ENCODE measurements at regions not wholly inside any gene's neighbourhood (a gene's known extent, or its start where the extent isn't known, plus 50 kb on each side); places are given as distances from the start of the nearest gene placed in this dataset.
"Not testable (repeated sequence)": the region's sequence is repeated elsewhere in the genome, so short reads cannot be mapped to it uniquely, and the experiment has no call there.

GRCh38 chr1:224022249-224022970, 91.5 kb upstream of the FBXO28 start:
- not testable (repeated sequence) for H4K20me1 ChIP-seq (ENCODE audit: control insufficient read depth, extremely low read depth, insufficient read depth, low read length); H3K27me3 ChIP-seq (ENCODE audit: control insufficient read depth, insufficient read depth, low read length); H3K9me3 ChIP-seq (ENCODE audit: control insufficient read depth, insufficient read depth, low read depth, low read length); H3K4me1 ChIP-seq (ENCODE audit: control insufficient read depth, extremely low read depth, insufficient read depth, low read length); DNase-seq (ENCODE audit: low read depth in 2 of 2); H3K4me2 ChIP-seq (ENCODE audit: extremely low read depth, insufficient read depth, low read length); H3K79me2 ChIP-seq (ENCODE audit: control insufficient read depth, insufficient read depth, low read length); H3K36me3 ChIP-seq (ENCODE audit: control insufficient read depth, insufficient read depth, low read length); H3K4me3 ChIP-seq (replicated peaks in 1 of 4; ENCODE audit: control extremely low read depth in 1 of 4, insufficient read depth in 1 of 4, low read depth in 3 of 4, low read length in 4 of 4); H2AFZ ChIP-seq (ENCODE audit: low read length); H3K27ac ChIP-seq (ENCODE audit: insufficient read depth, low read length); H3K9ac ChIP-seq (ENCODE audit: insufficient read depth, low read length)

DNA sequence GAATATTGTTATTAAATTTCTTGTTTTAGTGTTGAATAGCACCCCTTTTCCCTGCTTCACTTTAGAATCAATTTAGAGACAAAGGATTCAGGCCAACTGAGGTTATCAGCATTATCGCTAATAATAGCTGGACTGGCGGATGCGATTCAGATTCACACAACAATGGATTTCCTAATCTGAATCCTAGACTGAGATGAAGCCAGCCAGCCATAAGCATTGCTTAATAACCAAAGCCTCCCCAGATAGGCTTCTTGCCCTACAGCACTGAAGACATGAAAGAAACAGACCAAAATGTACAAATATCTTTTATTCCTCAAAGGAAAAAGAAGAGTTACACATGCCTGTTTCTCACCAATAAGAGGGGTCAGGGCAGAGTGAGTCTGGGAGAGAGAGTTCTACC, 94.0 kb upstream of the FBXO28 start:
- not testable (repeated sequence) for H3K4me1 ChIP-seq (ENCODE audit: control insufficient read depth, extremely low read depth, insufficient read depth, low read length); H3K36me3 ChIP-seq (ENCODE audit: control insufficient read depth, insufficient read depth, low read length); H3K27me3 ChIP-seq (ENCODE audit: control insufficient read depth, insufficient read depth, low read length); H4K20me1 ChIP-seq (ENCODE audit: control insufficient read depth, extremely low read depth, insufficient read depth, low read length); H3K27ac ChIP-seq (ENCODE audit: insufficient read depth, low read length); H3K79me2 ChIP-seq (ENCODE audit: control insufficient read depth, insufficient read depth, low read length); H3K4me2 ChIP-seq (ENCODE audit: extremely low read depth, insufficient read depth, low read length); H3K9ac ChIP-seq (ENCODE audit: insufficient read depth, low read length); H3K4me3 ChIP-seq (replicated peaks in 1 of 4; ENCODE audit: control extremely low read depth in 1 of 4, insufficient read depth in 1 of 4, low read depth in 3 of 4, low read length in 4 of 4); H3K9me3 ChIP-seq (ENCODE audit: control insufficient read depth, insufficient read depth, low read depth, low read length); DNase-seq (ENCODE audit: low read depth in 2 of 2); H2AFZ ChIP-seq (ENCODE audit: low read length)

DNA sequence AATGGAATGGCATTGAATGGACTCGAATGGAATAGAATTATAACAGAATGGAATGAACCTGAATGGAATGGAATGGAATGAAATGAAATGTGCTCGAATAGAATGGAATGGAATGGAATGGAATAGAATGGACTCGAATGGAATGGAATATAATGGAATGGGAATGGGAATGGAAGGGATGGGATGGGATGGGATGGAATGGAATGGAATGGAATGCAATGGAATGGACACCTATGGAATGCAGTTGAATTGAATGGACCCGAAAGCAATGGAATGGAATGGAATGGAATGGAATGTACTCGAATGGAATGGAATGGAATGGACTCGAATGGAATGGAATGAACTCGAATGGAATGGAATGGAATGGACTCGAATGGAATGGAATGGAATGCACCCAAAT, 98.1 kb upstream of the FBXO28 start:
- not testable (repeated sequence) for H3K9ac ChIP-seq (ENCODE audit: insufficient read depth, low read length); H3K4me1 ChIP-seq (ENCODE audit: control insufficient read depth, extremely low read depth, insufficient read depth, low read length); H4K20me1 ChIP-seq (ENCODE audit: control insufficient read depth, extremely low read depth, insufficient read depth, low read length); H3K79me2 ChIP-seq (ENCODE audit: control insufficient read depth, insufficient read depth, low read length); H3K27ac ChIP-seq (ENCODE audit: insufficient read depth, low read length); H2AFZ ChIP-seq (ENCODE audit: low read length); DNase-seq (ENCODE audit: low read depth in 2 of 2); H3K4me2 ChIP-seq (ENCODE audit: extremely low read depth, insufficient read depth, low read length); H3K27me3 ChIP-seq (ENCODE audit: control insufficient read depth, insufficient read depth, low read length); H3K4me3 ChIP-seq (replicated peaks in 1 of 4; ENCODE audit: control extremely low read depth in 1 of 4, insufficient read depth in 1 of 4, low read depth in 3 of 4, low read length in 4 of 4); H3K9me3 ChIP-seq (ENCODE audit: control insufficient read depth, insufficient read depth, low read depth, low read length); H3K36me3 ChIP-seq (ENCODE audit: control insufficient read depth, insufficient read depth, low read length)

GRCh38 chr1:224014330-224014649, 99.6 kb upstream of the FBXO28 start:
- no peaks in the 10 kb centered on the region for H3K27me3 ChIP-seq (ENCODE audit: control insufficient read depth, insufficient read depth, low read length)
- H2AFZ ChIP-seq (ENCODE audit: low read length): no peak overlapping the region
- no peaks in the 10 kb centered on the region for H3K4me1 ChIP-seq (ENCODE audit: control insufficient read depth, extremely low read depth, insufficient read depth, low read length)
- no peaks in the 10 kb centered on the region for H4K20me1 ChIP-seq (ENCODE audit: control insufficient read depth, extremely low read depth, insufficient read depth, low read length)
- peak in 1 of 2 donors; percentile 42 for DNase-seq (ENCODE audit: low read depth in 2 of 2)
- TF ChIP-seq, protein P1, sequence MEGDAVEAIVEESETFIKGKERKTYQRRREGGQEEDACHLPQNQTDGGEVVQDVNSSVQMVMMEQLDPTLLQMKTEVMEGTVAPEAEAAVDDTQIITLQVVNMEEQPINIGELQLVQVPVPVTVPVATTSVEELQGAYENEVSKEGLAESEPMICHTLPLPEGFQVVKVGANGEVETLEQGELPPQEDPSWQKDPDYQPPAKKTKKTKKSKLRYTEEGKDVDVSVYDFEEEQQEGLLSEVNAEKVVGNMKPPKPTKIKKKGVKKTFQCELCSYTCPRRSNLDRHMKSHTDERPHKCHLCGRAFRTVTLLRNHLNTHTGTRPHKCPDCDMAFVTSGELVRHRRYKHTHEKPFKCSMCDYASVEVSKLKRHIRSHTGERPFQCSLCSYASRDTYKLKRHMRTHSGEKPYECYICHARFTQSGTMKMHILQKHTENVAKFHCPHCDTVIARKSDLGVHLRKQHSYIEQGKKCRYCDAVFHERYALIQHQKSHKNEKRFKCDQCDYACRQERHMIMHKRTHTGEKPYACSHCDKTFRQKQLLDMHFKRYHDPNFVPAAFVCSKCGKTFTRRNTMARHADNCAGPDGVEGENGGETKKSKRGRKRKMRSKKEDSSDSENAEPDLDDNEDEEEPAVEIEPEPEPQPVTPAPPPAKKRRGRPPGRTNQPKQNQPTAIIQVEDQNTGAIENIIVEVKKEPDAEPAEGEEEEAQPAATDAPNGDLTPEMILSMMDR (conservative IDR thresholded peaks at IDR 0.05 in 1 of 2, IDR thresholded peaks at IDR 0.05 in 1 of 2; ENCODE audit: low read depth in 1 of 2, low read length in 2 of 2): no peak
- no peak for TF ChIP-seq EZH2 (IDR thresholded peaks at IDR 0.05; ENCODE audit: low read length, missing control alignments)
- no peak overlapping the region for H3K9ac ChIP-seq (ENCODE audit: insufficient read depth, low read length)
- H3K4me3 ChIP-seq (replicated peaks in 1 of 4; ENCODE audit: control extremely low read depth in 1 of 4, insufficient read depth in 1 of 4, low read depth in 3 of 4, low read length in 4 of 4): no peak overlapping the region
- H3K27ac ChIP-seq (ENCODE audit: insufficient read depth, low read length): no peak overlapping the region
- no peak overlapping the region for H3K4me2 ChIP-seq (ENCODE audit: extremely low read depth, insufficient read depth, low read length)
- H3K9me3 ChIP-seq (ENCODE audit: control insufficient read depth, insufficient read depth, low read depth, low read length): peaks cover 2% of the 10 kb centered on the region
- no peaks in the 10 kb centered on the region for H3K36me3 ChIP-seq (ENCODE audit: control insufficient read depth, insufficient read depth, low read length)
- H3K79me2 ChIP-seq (ENCODE audit: control insufficient read depth, insufficient read depth, low read length): no peaks in the 10 kb centered on the region

- not testable (repeated sequence) for H3K27me3 ChIP-seq (ENCODE audit: control insufficient read depth, insufficient read depth, low read length); H3K36me3 ChIP-seq (ENCODE audit: control insufficient read depth, insufficient read depth, low read length); H3K4me2 ChIP-seq (ENCODE audit: extremely low read depth, insufficient read depth, low read length); H3K9me3 ChIP-seq (ENCODE audit: control insufficient read depth, insufficient read depth, low read depth, low read length); H3K27ac ChIP-seq (ENCODE audit: insufficient read depth, low read length); H3K9ac ChIP-seq (ENCODE audit: insufficient read depth, low read length); H3K4me1 ChIP-seq (ENCODE audit: control insufficient read depth, extremely low read depth, insufficient read depth, low read length); H2AFZ ChIP-seq (ENCODE audit: low read length); H3K79me2 ChIP-seq (ENCODE audit: control insufficient read depth, insufficient read depth, low read length); DNase-seq (ENCODE audit: low read depth in 2 of 2); H3K4me3 ChIP-seq (replicated peaks in 1 of 4; ENCODE audit: control extremely low read depth in 1 of 4, insufficient read depth in 1 of 4, low read depth in 3 of 4, low read length in 4 of 4); H4K20me1 ChIP-seq (ENCODE audit: control insufficient read depth, extremely low read depth, insufficient read depth, low read length)
Observed at GRCh38 chr1:224013626-224014329, 100.1 kb upstream of the FBXO28 start.

DNA sequence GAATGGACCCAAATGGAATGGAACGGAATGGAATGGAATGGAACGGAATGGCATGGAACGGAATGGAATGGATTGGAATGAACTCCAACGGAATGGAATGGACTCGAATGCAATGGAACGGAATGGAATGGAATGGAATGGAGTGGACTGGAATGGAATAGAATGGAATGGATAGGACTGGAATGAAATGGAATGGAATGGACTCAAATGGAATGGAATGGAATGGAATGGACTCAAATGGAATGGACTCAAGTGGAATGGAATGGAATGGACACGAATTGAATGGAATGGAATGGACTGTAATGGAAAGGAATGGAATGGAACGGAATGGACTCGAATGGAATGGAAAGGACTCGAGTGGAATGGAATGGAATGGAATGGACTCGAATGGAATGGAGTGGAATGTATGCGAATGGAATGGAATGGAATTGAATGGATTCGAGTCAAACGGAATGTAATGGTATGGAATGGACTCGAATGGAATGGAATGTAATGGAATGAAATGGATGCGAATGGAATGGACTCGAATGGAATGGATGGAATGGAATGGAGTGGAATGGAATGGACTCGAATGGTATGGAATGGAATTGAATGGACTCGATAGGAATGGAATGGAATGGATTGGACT, 101.0 kb upstream of the FBXO28 start:
- not testable (repeated sequence) for H3K36me3 ChIP-seq (ENCODE audit: control insufficient read depth, insufficient read depth, low read length); H3K79me2 ChIP-seq (ENCODE audit: control insufficient read depth, insufficient read depth, low read length); H3K4me3 ChIP-seq (replicated peaks in 1 of 4; ENCODE audit: control extremely low read depth in 1 of 4, insufficient read depth in 1 of 4, low read depth in 3 of 4, low read length in 4 of 4); H3K9ac ChIP-seq (ENCODE audit: insufficient read depth, low read length); DNase-seq (ENCODE audit: low read depth in 2 of 2); H4K20me1 ChIP-seq (ENCODE audit: control insufficient read depth, extremely low read depth, insufficient read depth, low read length); H3K4me2 ChIP-seq (ENCODE audit: extremely low read depth, insufficient read depth, low read length); H3K27me3 ChIP-seq (ENCODE audit: control insufficient read depth, insufficient read depth, low read length); H3K4me1 ChIP-seq (ENCODE audit: control insufficient read depth, extremely low read depth, insufficient read depth, low read length); H2AFZ ChIP-seq (ENCODE audit: low read length); H3K9me3 ChIP-seq (ENCODE audit: control insufficient read depth, insufficient read depth, low read depth, low read length); H3K27ac ChIP-seq (ENCODE audit: insufficient read depth, low read length)

Data from fibroblast of lung (primary cell).